AG09319 (cell line): ENCODE measurements at regions not wholly inside any gene's neighbourhood (a gene's known extent, or its start where the extent isn't known, plus 50 kb on each side); places are given as distances from the start of the nearest gene placed in this dataset.
A peak's percentile ranks its signal among the peaks of the same experiment; 100 is the strongest.
"Not testable (repeated sequence)": the region's sequence is repeated elsewhere in the genome, so short reads cannot be mapped to it uniquely, and the experiment has no call there.

Source experiments
- DNase-seq: peaks from one replicate; pipeline ENCODE4 v3.0.0-alpha.2; 2010; ENCODE audit warnings: low read depth; ENCODE audit errors: extremely low read depth
- CTCF ChIP-seq: IDR thresholded peaks from 2 replicates; pipeline ENCODE4 v1.5.1; 2011; ENCODE audit warnings: low read depth, mild to moderate bottlenecking, inconsistent platforms, low read length, moderate library complexity

- TF ChIP-seq CTCF = no peak
- no peak for DNase-seq
Observed at GRCh38 chr3:55143336-55143735, 215.5 kb upstream of the LRTM1 start.

- not testable (repeated sequence) for DNase-seq
Observed at GRCh38 chr3:55136291-55136690, 208.4 kb upstream of the LRTM1 start.

DNA sequence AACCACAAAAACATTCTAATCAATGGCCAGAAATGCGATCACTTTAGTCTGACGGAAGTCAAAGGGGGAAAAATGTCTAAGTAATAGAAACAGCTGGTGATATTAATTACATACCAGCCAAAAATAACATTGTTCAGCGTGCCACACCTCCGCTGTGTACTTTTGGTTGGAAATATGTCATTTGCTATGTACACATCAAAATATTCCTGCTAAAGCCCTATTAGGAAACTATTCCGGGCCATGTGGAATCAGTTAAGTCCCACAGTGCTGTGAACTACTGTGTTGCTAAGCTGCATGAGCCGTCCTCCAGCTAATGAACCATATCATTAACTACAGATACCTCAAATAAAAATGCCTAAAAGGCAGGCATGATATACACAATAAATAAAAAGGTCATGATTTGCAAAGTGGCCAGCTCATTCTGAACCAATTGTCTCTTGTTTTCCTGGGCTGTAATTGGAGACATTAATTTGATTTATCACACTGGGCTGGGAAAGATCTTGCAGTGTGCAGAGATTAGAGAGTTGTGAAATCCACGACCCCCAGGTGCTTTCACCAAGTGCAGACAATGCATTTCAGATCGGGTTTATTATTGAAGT, 200.5 kb upstream of the LRTM1 start:
- no peak for TF ChIP-seq CTCF
- DNase-seq = peak; percentile 69

DNA sequence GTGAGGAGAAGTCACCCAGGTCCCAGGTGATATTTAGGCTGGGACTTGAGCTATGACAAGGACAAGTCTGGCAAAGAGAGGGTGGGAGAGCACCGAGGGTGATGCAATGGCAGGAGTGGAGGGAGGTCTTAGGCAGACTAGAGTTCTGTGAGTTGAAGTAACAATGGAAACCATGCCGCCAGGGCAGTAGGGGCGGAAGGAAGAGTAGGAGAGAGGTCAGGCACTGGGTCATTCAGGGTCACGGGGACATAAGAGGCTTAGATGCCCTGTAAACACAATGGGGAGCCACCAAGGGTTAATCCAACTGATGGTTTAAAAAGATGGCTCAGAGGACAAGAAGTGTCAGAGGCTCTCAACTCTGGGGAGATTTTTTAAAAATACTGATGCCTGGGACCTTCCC, 199.7 kb upstream of the LRTM1 start:
- TF ChIP-seq CTCF = no peak
- no peak for DNase-seq

- no peak for DNase-seq
- TF ChIP-seq CTCF = no peak
Observed at GRCh38 chr3:55124371-55124770, 196.5 kb upstream of the LRTM1 start.
